B cell (primary cell): ENCODE measurements at regions not wholly inside any gene's neighbourhood (a gene's known extent, or its start where the extent isn't known, plus 50 kb on each side); places are given as distances from the start of the nearest gene placed in this dataset.

Experiments used
- ATAC-seq: fragments of 200-7000 bp; cut with Tn5 transposase; one replicate; pipeline ENCODE4 v1.10.0; 2021; ENCODE audit warnings: low read depth, mild to moderate bottlenecking, moderate number of reproducible peaks, moderate library complexity
- CTCF ChIA-PET: fragments of 350-600 bp; sonication (Branson Sonifier 250); formaldehyde crosslinking; loops from one replicate; lab custom pipeline; 2021; ENCODE audit warnings: antibody characterized with exemption, inconsistent platforms; lab: Charles Lee
- POLR2A ChIA-PET: fragments of 350-600 bp; sonication (Branson Sonifier 250); formaldehyde crosslinking; loops from one replicate; lab custom pipeline; 2021; ENCODE audit warnings: antibody characterized with exemption; lab: Charles Lee
- DNase-seq: peaks from one replicate; pipeline ENCODE4 v3.0.0; 2013
- H2AFZ ChIP-seq: 2 replicates; pipeline ENCODE4 v1.6.1; 2012; ENCODE audit warnings: mild to moderate bottlenecking, low read depth, low read length; ENCODE audit not compliant: insufficient read depth, poor library complexity, severe bottlenecking
- H3K27ac ChIP-seq, 2 donors: 1 replicate in 1 of 2; 2 replicates in 1 of 2; pipeline ENCODE4 v1.5.1; 2012 to 2013; ENCODE audit warnings: low read length in 2 of 2, mild to moderate bottlenecking in 2 of 2, moderate library complexity in 1 of 2
- H3K27me3 ChIP-seq, 4 experiments: fragments of 200-600 bp in 1 of 4; sonication (generic) in 1 of 4; replicated peaks in 1 of 4; 1 replicate in 2 of 4; 2 replicates in 2 of 4; pipeline versions ENCODE4 v1.6.1 to v1.7.0; 2013 to 2016; ENCODE audit warnings: low read length in 3 of 4, mild to moderate bottlenecking in 2 of 4, mixed read lengths in 1 of 4, moderate library complexity in 1 of 4; ENCODE audit not compliant: insufficient read depth in 4 of 4, control insufficient read depth in 3 of 4; ENCODE audit errors: control extremely low read depth in 1 of 4
- H3K36me3 ChIP-seq, 2 experiments: replicated peaks in 1 of 2; 1 replicate in 1 of 2; 2 replicates in 1 of 2; pipeline versions ENCODE4 v1.6.1 to v1.7.1; 2013; ENCODE audit warnings: low read length in 1 of 2; ENCODE audit not compliant: insufficient read depth in 2 of 2, control insufficient read depth in 1 of 2; ENCODE audit errors: control extremely low read depth in 1 of 2, extremely low read depth in 1 of 2
- H3K4me1 ChIP-seq, 2 donors: fragments of 200-600 bp in 1 of 2; sonication (generic) in 1 of 2; 1 replicate in 1 of 2; 2 replicates in 1 of 2; pipeline versions ENCODE4 v1.5.1 to v1.6.1; 2013 to 2017; ENCODE audit warnings: low read length in 2 of 2; ENCODE audit not compliant: control insufficient read depth in 2 of 2, insufficient read depth in 2 of 2
- H3K4me2 ChIP-seq: replicated peaks from 2 replicates; pipeline ENCODE3; 2012; ENCODE audit warnings: mild to moderate bottlenecking, low read depth, low read length; ENCODE audit not compliant: poor library complexity, severe bottlenecking
- H3K4me3 ChIP-seq, 5 experiments: fragments of 200-600 bp in 1 of 5; sonication (generic) in 1 of 5; 1 replicate in 3 of 5; 2 replicates in 2 of 5; pipeline versions ENCODE4 v1.5.1 to v1.7.0; 2011 to 2016; ENCODE audit warnings: low read length in 4 of 5, mild to moderate bottlenecking in 4 of 5, low read depth in 2 of 5, control low read depth in 1 of 5, moderate library complexity in 1 of 5; ENCODE audit not compliant: insufficient read depth in 1 of 5; ENCODE audit errors: control extremely low read depth in 1 of 5, extremely low read depth in 1 of 5
- H3K79me2 ChIP-seq: fragments of 200-600 bp; sonication (generic); one replicate; pipeline ENCODE4 v1.6.0; 2016; ENCODE audit warnings: low read length; ENCODE audit not compliant: control insufficient read depth, insufficient read depth
- H3K9ac ChIP-seq: fragments of 200-600 bp; sonication (generic); 2 replicates; pipeline ENCODE4 v1.6.1; 2017; ENCODE audit warnings: mild to moderate bottlenecking, low read length, moderate library complexity
- H3K9me3 ChIP-seq, 3 donors: one replicate each; pipeline versions ENCODE4 v1.6.1 to v1.7.1; 2013; ENCODE audit warnings: low read length in 2 of 3; ENCODE audit not compliant: control insufficient read depth in 2 of 3, insufficient read depth in 1 of 3; ENCODE audit errors: control extremely low read depth in 1 of 3
- H4K20me1 ChIP-seq: 2 replicates; pipeline ENCODE4 v1.6.0; 2012; ENCODE audit warnings: mild to moderate bottlenecking, low read length; ENCODE audit not compliant: insufficient read depth, control insufficient read depth, poor library complexity, severe bottlenecking
- H3K27ac Mint-ChIP-seq: one replicate; pipeline ENCODE4 v1.8.0; 2021; ENCODE audit warnings: mixed read lengths
- H3K27me3 Mint-ChIP-seq: one replicate; pipeline ENCODE4 v1.8.0; 2021; ENCODE audit warnings: mixed read lengths
- H3K4me1 Mint-ChIP-seq: one replicate; pipeline ENCODE4 v1.8.0; 2021; ENCODE audit warnings: mixed read lengths
- H3K4me3 Mint-ChIP-seq: one replicate; pipeline ENCODE4 v1.8.0; 2021; ENCODE audit warnings: mixed read lengths
- H3K9me3 Mint-ChIP-seq: one replicate; pipeline ENCODE4 v1.8.0; 2022; ENCODE audit warnings: mixed read lengths; ENCODE audit not compliant: insufficient read depth
- EZH2 ChIP-seq: IDR thresholded peaks from 2 replicates; pipeline ENCODE4 v1.6.1; 2012; ENCODE audit warnings: borderline replicate concordance, low read depth, mild to moderate bottlenecking, moderate library complexity, low read length; ENCODE audit not compliant: insufficient read depth, poor library complexity, severe bottlenecking
- WGBS: methylation state at CpG from one replicate; pipeline ENCODE4 v1.1.5; 2013; ENCODE audit warnings: missing lambda C conversion rate; ENCODE audit not compliant: insufficient coverage; 5-methylcytosine and 5-hydroxymethylcytosine counted together
- intact Hi-C: fragments of 100-400 bp; cut with micrococcal nuclease; formaldehyde crosslinking; loops from one replicate; pipeline ENCODE4 v1.10.0; 2022
- TF ChIP-seq, protein P1 (sequence below): fragments of 200-600 bp; IDR thresholded peaks from one replicate; pipeline ENCODE4 v1.8.0; 2022; ENCODE audit warnings: antibody characterized with exemption, mild to moderate bottlenecking

DNA sequence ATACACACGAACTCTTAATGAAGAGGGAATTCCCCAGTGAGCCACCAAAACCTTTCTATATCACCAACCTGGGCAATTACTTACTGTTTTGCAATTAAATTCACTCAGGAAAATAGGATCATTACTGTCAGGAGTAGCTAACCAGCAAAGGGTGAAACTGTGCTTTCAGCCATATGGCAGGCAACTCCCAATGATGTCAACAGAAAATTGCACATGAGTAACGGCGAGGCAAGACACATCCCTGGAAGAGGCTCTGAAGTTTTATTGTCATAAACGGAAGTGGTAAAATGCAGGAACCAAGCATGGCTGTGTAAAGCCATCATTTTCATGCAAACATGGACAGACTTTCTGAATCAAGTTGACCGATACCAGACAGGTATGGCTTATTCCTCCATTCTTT is 548.9 kb upstream of the AUTS2 start:
- Histone ChIP-seq H3K27ac (no peak overlapping the region), H3K9ac (no peak overlapping the region), H3K36me3 (no peaks in the 10 kb centered on the region), H3K79me2 (no peaks in the 10 kb centered on the region), H4K20me1 (no peaks in the 10 kb centered on the region), H3K4me1 (no peaks in the 10 kb centered on the region), H2AFZ (no peak overlapping the region), H3K4me3 (no peak overlapping the region), H3K4me2 (no peak overlapping the region), H3K27me3 (no peaks in the 10 kb centered on the region), H3K9me3 (peaks cover 0 to 21% (median 0%) of the 10 kb centered on the region in 3 donors)
- TF ChIP-seq, protein P1, sequence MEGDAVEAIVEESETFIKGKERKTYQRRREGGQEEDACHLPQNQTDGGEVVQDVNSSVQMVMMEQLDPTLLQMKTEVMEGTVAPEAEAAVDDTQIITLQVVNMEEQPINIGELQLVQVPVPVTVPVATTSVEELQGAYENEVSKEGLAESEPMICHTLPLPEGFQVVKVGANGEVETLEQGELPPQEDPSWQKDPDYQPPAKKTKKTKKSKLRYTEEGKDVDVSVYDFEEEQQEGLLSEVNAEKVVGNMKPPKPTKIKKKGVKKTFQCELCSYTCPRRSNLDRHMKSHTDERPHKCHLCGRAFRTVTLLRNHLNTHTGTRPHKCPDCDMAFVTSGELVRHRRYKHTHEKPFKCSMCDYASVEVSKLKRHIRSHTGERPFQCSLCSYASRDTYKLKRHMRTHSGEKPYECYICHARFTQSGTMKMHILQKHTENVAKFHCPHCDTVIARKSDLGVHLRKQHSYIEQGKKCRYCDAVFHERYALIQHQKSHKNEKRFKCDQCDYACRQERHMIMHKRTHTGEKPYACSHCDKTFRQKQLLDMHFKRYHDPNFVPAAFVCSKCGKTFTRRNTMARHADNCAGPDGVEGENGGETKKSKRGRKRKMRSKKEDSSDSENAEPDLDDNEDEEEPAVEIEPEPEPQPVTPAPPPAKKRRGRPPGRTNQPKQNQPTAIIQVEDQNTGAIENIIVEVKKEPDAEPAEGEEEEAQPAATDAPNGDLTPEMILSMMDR, result no peak
- no peak for TF ChIP-seq EZH2
- H3K4me1 Mint-ChIP-seq, result no peaks in the 10 kb centered on the region
- H3K27ac Mint-ChIP-seq, result no peak overlapping the region
- intact Hi-C loops, result no loop called here
- DNase-seq (no peak), ATAC-seq (no peak)
- CTCF ChIA-PET, result no interaction called here
- H3K27me3 Mint-ChIP-seq, result no peaks in the 10 kb centered on the region
- 78% methylated on average over 3 of the region's 5 CpGs for WGBS
- no peak overlapping the region for H3K4me3 Mint-ChIP-seq
- H3K9me3 Mint-ChIP-seq, result peaks cover 14% of the 10 kb centered on the region
- POLR2A ChIA-PET, result no interaction called here

DNA sequence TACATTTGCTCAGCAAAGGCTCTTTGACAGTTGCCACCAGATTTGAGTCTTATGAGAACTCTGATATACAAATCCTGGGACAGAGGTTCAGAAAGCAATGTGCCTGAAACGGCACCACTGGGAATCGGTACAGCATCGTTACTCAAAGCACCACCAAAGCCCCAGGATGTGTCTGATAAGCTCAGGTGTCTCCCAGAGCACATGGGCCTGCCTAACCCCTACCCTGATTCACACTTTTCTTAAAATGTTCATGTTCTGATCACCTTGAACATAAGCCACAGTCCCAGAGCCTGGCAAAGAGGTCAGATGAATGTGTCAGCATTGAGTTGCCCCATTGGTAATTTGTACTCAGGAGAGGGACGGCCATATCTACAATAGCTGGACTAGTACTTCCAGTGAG is 545.8 kb upstream of the AUTS2 start:
- Histone ChIP-seq H3K4me1 (no peaks in the 10 kb centered on the region), H3K27me3 (no peaks in the 10 kb centered on the region), H3K9me3 (peaks cover 0 to 18% (median 0%) of the 10 kb centered on the region in 3 donors), H3K79me2 (no peaks in the 10 kb centered on the region), H3K9ac (no peak overlapping the region), H4K20me1 (no peaks in the 10 kb centered on the region), H3K4me2 (no peak overlapping the region), H3K4me3 (no peak overlapping the region), H2AFZ (no peak overlapping the region), H3K36me3 (no peaks in the 10 kb centered on the region), H3K27ac (no peak overlapping the region)
- 89% methylated on average over 4 of the region's 4 CpGs for WGBS
- ATAC-seq, result no peak
- Mint-ChIP-seq H3K4me1 (no peaks in the 10 kb centered on the region), H3K27me3 (no peaks in the 10 kb centered on the region), H3K4me3 (no peak overlapping the region), H3K9me3 (peaks cover 9% of the 10 kb centered on the region), H3K27ac (no peak overlapping the region)
- intact Hi-C loops, result no loop called here
- POLR2A ChIA-PET, result no interaction called here
- no peak for DNase-seq
- TF ChIP-seq EZH2, result no peak
- TF ChIP-seq, protein P1, result no peak
- CTCF ChIA-PET, result no interaction called here
